ENCODE measurements at regions not wholly inside any gene's neighbourhood (a gene's known extent, or its start where the extent isn't known, plus 50 kb on each side); places are given as distances from the start of the nearest gene placed in this dataset.

- CTCF ChIA-PET = no interaction called here
- ATAC-seq (ENCODE audit: low read depth) = no peak
- H2BK120ac ChIP-seq (ENCODE audit: low read depth, low read length) = no peak overlapping the region
Observed at GRCh38 chr12:116403546-116403945, 126.1 kb upstream of the MED13L start.

More at GRCh38 chr12:116403546-116403945, 126.1 kb upstream of the MED13L start:
- Histone ChIP-seq H2AFZ (replicated peaks; ENCODE audit: low read length, poor library complexity) (no peak overlapping the region), H3K4me1 (ENCODE audit: control insufficient read depth, insufficient read depth, low read length) (peaks cover 3% of the 10 kb centered on the region; the same call in 1 of the 2 replicates), H4K5ac (ENCODE audit: low read depth, low read length) (no peak overlapping the region), H3K56ac (ENCODE audit: extremely low read depth, insufficient read depth, low read length) (no peak overlapping the region), H3K27me3 (ENCODE audit: control insufficient read depth, insufficient read depth, low read length) (no peaks in the 10 kb centered on the region), H3K9ac (ENCODE audit: low read depth, low read length) (no peak overlapping the region), H3K4me2 (ENCODE audit: low read depth, low read length) (no peak overlapping the region), H4K91ac (ENCODE audit: insufficient read depth, low read depth, low read length) (no peak overlapping the region), H3K27ac (ENCODE audit: insufficient read depth, low read length) (no peak overlapping the region), H4K20me1 (ENCODE audit: insufficient read depth, low read length) (no peaks in the 10 kb centered on the region), H3K9me1 (ENCODE audit: insufficient read depth, low read length) (no peaks in the 10 kb centered on the region; the same call in 1 of the 2 replicates), H3K4ac (ENCODE audit: low read depth, low read length) (no peak overlapping the region), H2BK15ac (ENCODE audit: low read depth, low read length) (no peak overlapping the region), H2AK9ac (replicated peaks; ENCODE audit: low read depth, low read length, poor library complexity) (no peak overlapping the region), H3K36me3 (ENCODE audit: control insufficient read depth, insufficient read depth, low read length) (no peaks in the 10 kb centered on the region), H2BK20ac (ENCODE audit: low read depth, low read length) (no peak overlapping the region), H3K4me3 (ENCODE audit: insufficient read depth, low read depth, low read length) (no peak overlapping the region), H3K79me1 (ENCODE audit: low read depth in 1 of 2, low read length in 2 of 2) (no peaks in the 10 kb centered on the region), H3K9me3 (ENCODE audit: control insufficient read depth, insufficient read depth, low read length) (peaks cover 2% of the 10 kb centered on the region; the same call in 1 of the 2 replicates), H4K8ac (ENCODE audit: low read depth in 2 of 2, low read length in 2 of 2) (no peak overlapping the region), H3K14ac (replicated peaks; ENCODE audit: low read depth, low read length) (no peak overlapping the region), H3K23ac (ENCODE audit: low read depth, low read length) (no peak overlapping the region), H2AK5ac (ENCODE audit: low read depth, low read length) (no peak overlapping the region), H3K18ac (ENCODE audit: low read depth, low read length) (no peak overlapping the region), H2BK5ac (ENCODE audit: low read depth, low read length, poor library complexity, severe bottlenecking) (no peak overlapping the region)
- intact Hi-C loops (cut with micrococcal nuclease) = no loop called here
- DNase-seq = no peak
- BruUV-seq (replicated peaks) = no TSS peak
- in situ Hi-C loops (cut with MboI; ENCODE audit: low sequenced_read_pairs) = no loop called here
- dilution Hi-C loops (cut with HindIII; ENCODE audit: low sequenced_read_pairs, unreplicated experiment) = no loop called here
- POLR2A ChIA-PET (ENCODE audit: unreplicated experiment) = no interaction called here
- TF ChIP-seq ELK1 (IDR thresholded peaks at IDR 0.05; ENCODE audit: borderline replicate concordance, low read depth, low read length) = no peak
- no peak for TF ChIP-seq POLR2A (IDR thresholded peaks at IDR 0.05; ENCODE audit: low read depth, low read length)
- WGBS, 2 experiments (ENCODE audit: extremely low coverage in 2 of 2, insufficient read length in 1 of 2) = no CpG with 5 or more reads among the region's 3 CpGs

Measured in IMR-90 (cell line).